CD4-positive, alpha-beta memory T cell (primary cell): ENCODE measurements at regions not wholly inside any gene's neighbourhood (a gene's known extent, or its start where the extent isn't known, plus 50 kb on each side); places are given as distances from the start of the nearest gene placed in this dataset.

Experiments used
- CTCF ChIA-PET: fragments of 350-600 bp; sonication (Branson Sonifier 250); formaldehyde crosslinking; loops from one replicate; lab custom pipeline; 2021; ENCODE audit warnings: inconsistent platforms; ENCODE audit not compliant: partially characterized antibody; lab: Charles Lee
- POLR2A ChIA-PET: fragments of 350-600 bp; sonication (Branson Sonifier 250); formaldehyde crosslinking; loops from one replicate; lab custom pipeline; 2021; ENCODE audit not compliant: partially characterized antibody; lab: Charles Lee
- DNase-seq, 5 donors: peaks; one replicate each; pipeline versions ENCODE4 v3.0.0 to v3.0.0-alpha.2; 2020 to 2022; ENCODE audit warnings: mixed read lengths in 1 of 5
- H3K27ac ChIP-seq: one replicate; pipeline ENCODE4 v1.7.0; 2013; ENCODE audit warnings: low read depth, low read length
- H3K27me3 ChIP-seq: 2 replicates; pipeline ENCODE4 v1.7.0; 2013; ENCODE audit warnings: mild to moderate bottlenecking, low read length, moderate library complexity; ENCODE audit not compliant: insufficient read depth
- H3K36me3 ChIP-seq: 2 replicates; pipeline ENCODE4 v1.7.0; 2013; ENCODE audit warnings: mild to moderate bottlenecking, low read length, moderate library complexity; ENCODE audit not compliant: insufficient read depth
- H3K4me1 ChIP-seq: 2 replicates; pipeline ENCODE4 v1.7.0; 2013; ENCODE audit warnings: mild to moderate bottlenecking, low read length, moderate library complexity; ENCODE audit not compliant: insufficient read depth
- H3K4me3 ChIP-seq, 2 donors: one replicate each; pipeline ENCODE4 v1.7.0; 2013; ENCODE audit warnings: low read length in 2 of 2, mild to moderate bottlenecking in 1 of 2
- H3K9me3 ChIP-seq, 2 donors: one replicate each; pipeline ENCODE4 v1.7.0; 2013; ENCODE audit warnings: low read length in 2 of 2, control low read depth in 1 of 2; ENCODE audit not compliant: control insufficient read depth in 1 of 2
- H3K27ac Mint-ChIP-seq, 7 donors: one replicate each; pipeline ENCODE4 v1.8.0; 2020 to 2021; ENCODE audit warnings: mixed read lengths in 7 of 7, mild to moderate bottlenecking in 6 of 7, inconsistent platforms in 3 of 7, moderate library complexity in 3 of 7
- H3K27me3 Mint-ChIP-seq, 2 donors: one replicate each; pipeline ENCODE4 v1.8.0; 2020 to 2021; ENCODE audit warnings: mixed read lengths in 2 of 2
- H3K36me3 Mint-ChIP-seq, 2 donors: one replicate each; pipeline ENCODE4 v1.8.0; 2020 to 2021; ENCODE audit warnings: mixed read lengths in 2 of 2, inconsistent platforms in 1 of 2, mild to moderate bottlenecking in 1 of 2
- H3K4me1 Mint-ChIP-seq, 4 donors: one replicate each; pipeline ENCODE4 v1.8.0; 2020 to 2021; ENCODE audit warnings: mixed read lengths in 4 of 4, mild to moderate bottlenecking in 1 of 4
- H3K4me3 Mint-ChIP-seq, 8 donors: one replicate each; pipeline ENCODE4 v1.8.0; 2020 to 2021; ENCODE audit warnings: mixed read lengths in 8 of 8, mild to moderate bottlenecking in 7 of 8, moderate library complexity in 6 of 8, inconsistent platforms in 3 of 8
- H3K9me3 Mint-ChIP-seq, 8 donors: one replicate each; pipeline ENCODE4 v1.8.0; 2020 to 2021; ENCODE audit warnings: mixed read lengths in 8 of 8, mild to moderate bottlenecking in 5 of 8, inconsistent platforms in 3 of 8, moderate library complexity in 1 of 8
- intact Hi-C: fragments of 100-400 bp; cut with micrococcal nuclease; formaldehyde crosslinking; loops from one replicate; pipeline ENCODE4 v1.15.1; 2023

DNA sequence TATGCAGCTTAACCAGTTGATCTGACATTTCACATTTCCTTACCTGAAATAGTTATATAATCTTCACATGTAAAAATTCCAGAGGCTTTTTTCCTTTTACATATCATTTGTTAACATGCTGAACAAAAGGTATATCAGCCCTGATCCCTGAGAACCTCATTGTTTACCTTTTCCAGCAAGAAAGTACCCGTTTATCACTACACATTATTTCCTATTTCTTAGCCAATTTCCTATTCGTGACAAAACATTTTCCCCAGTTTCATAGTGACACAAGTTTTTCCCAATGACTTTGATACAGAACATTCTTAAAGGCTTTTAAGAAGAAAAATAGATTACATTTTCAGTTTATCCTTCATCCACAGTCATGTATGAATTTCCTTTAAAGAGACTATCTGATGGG lies 86.6 kb upstream of the DKK2 start:
- POLR2A ChIA-PET: no interaction called here
- Mint-ChIP-seq H3K9me3 (peaks cover 0 to 2% (median 0%) of the 10 kb centered on the region in 8 donors), H3K4me3 (no peak overlapping the region), H3K27ac (no peak overlapping the region), H3K4me1 (no peaks in the 10 kb centered on the region), H3K36me3 (no peaks in the 10 kb centered on the region), H3K27me3 (no peaks in the 10 kb centered on the region)
- Histone ChIP-seq H3K4me1 (no peaks in the 10 kb centered on the region), H3K9me3 (no peaks in the 10 kb centered on the region), H3K36me3 (no peaks in the 10 kb centered on the region), H3K27ac (no peak overlapping the region), H3K27me3 (no peaks in the 10 kb centered on the region), H3K4me3 (no peak overlapping the region)
- CTCF ChIA-PET: no interaction called here
- intact Hi-C loops: no loop called here
- DNase-seq: no peak

DNA sequence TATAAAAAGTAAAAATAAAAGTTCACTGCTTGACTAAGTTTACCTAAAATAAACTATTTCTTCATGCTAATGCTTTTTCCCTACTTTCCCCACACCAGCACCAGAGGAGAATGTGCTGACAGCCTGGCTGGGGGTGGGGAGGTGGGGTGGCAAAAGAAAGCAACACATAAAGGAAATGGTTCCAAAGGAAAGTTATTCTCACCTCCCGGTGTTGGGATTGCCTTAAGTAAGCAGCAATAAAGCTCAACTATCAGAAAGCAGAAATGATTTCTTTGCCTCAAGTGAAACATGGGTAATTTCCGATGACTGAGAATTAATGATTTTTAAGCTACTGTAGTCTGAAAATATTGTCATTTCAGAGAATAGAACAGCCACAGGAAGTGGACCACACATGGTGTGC lies 84.5 kb upstream of the DKK2 start:
- Histone ChIP-seq H3K36me3 (no peaks in the 10 kb centered on the region), H3K27ac (no peak overlapping the region), H3K4me3 (no peak overlapping the region), H3K9me3 (no peaks in the 10 kb centered on the region), H3K4me1 (no peaks in the 10 kb centered on the region), H3K27me3 (no peaks in the 10 kb centered on the region)
- no peaks in the 10 kb centered on the region for H3K27me3 Mint-ChIP-seq
- no peaks in the 10 kb centered on the region for H3K36me3 Mint-ChIP-seq
- CTCF ChIA-PET: no interaction called here
- no peak overlapping the region for H3K27ac Mint-ChIP-seq
- no peaks in the 10 kb centered on the region for H3K4me1 Mint-ChIP-seq
- POLR2A ChIA-PET: no interaction called here
- no peak for DNase-seq
- intact Hi-C loops: no loop called here
- H3K9me3 Mint-ChIP-seq: peaks cover 0 to 2% (median 0%) of the 10 kb centered on the region in 8 donors
- no peak overlapping the region for H3K4me3 Mint-ChIP-seq

DNA sequence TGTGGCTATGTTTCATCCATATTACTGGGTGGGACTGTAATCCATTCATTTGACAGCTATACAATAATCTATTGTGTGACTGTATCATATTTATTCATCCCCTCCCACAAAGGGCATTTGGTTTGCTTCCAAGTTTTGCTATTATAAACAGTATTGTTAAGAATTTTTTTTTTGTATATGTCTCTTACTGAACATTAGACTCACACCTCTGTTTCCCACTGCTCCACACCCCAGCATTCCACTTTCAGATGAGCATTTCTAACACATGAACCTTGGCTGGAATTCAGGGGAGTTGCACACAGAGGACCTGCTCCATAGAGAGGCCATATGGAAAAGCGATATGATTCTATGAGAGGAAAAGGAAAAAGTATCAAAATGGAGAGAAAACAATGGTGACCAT lies 81.6 kb upstream of the DKK2 start:
- no peaks in the 10 kb centered on the region for H3K27me3 ChIP-seq
- H3K27ac ChIP-seq: no peak overlapping the region
- no peak overlapping the region for H3K27ac Mint-ChIP-seq
- H3K4me1 Mint-ChIP-seq: no peaks in the 10 kb centered on the region
- intact Hi-C loops: no loop called here
- H3K36me3 ChIP-seq: no peaks in the 10 kb centered on the region
- H3K9me3 Mint-ChIP-seq: peaks cover 0 to 2% (median 0%) of the 10 kb centered on the region in 8 donors
- DNase-seq: no peak
- H3K9me3 ChIP-seq: no peaks in the 10 kb centered on the region
- no peak overlapping the region for H3K4me3 Mint-ChIP-seq
- no peaks in the 10 kb centered on the region for H3K27me3 Mint-ChIP-seq
- no peak overlapping the region for H3K4me3 ChIP-seq
- no peaks in the 10 kb centered on the region for H3K36me3 Mint-ChIP-seq
- H3K4me1 ChIP-seq: no peaks in the 10 kb centered on the region
- CTCF ChIA-PET: no interaction called here
- POLR2A ChIA-PET: no interaction called here

DNA sequence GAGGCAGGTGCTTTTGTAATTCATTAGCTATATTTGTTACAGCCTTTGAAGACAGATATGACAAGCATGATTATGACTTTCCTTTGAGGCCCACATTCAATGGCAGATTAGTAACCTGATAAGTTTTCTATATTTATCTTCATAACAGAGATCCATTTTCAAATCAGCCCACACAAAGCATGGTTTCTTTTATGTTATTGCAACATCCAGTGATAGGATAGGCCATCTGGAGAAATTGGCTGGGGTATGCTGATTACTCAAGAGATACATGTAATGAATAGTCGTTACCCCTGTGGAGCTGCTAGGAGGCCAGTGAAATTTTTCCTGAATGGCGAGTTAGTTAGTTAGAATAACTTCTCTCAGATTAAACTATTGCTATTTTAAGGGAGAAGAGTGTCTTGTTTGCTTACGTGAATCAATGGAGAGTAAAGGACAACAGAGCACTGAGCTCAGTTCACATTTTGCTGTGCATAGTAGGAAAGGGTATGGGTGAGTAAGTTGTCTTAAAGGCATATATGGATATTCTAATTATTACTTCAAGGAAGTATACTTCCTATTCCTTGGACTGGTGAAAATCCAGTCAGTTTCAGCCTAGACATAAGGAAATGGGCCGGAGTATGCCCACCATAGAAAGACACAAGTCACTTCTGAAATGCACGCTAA lies 79.2 kb upstream of the DKK2 start:
- H3K36me3 ChIP-seq: no peaks in the 10 kb centered on the region
- DNase-seq: no peak
- no peak overlapping the region for H3K27ac ChIP-seq
- H3K4me3 ChIP-seq: no peak overlapping the region
- no peaks in the 10 kb centered on the region for H3K4me1 ChIP-seq
- no peak overlapping the region for H3K27ac Mint-ChIP-seq
- ChIA-PET POLR2A (no interaction called here), CTCF (no interaction called here)
- no peaks in the 10 kb centered on the region for H3K36me3 Mint-ChIP-seq
- H3K9me3 ChIP-seq: no peaks in the 10 kb centered on the region
- H3K27me3 Mint-ChIP-seq: no peaks in the 10 kb centered on the region
- peaks cover 0 to 2% (median under 1%) of the 10 kb centered on the region in 8 donors for H3K9me3 Mint-ChIP-seq
- no peak overlapping the region for H3K4me3 Mint-ChIP-seq
- intact Hi-C loops: no loop called here
- no peaks in the 10 kb centered on the region for H3K4me1 Mint-ChIP-seq
- H3K27me3 ChIP-seq: no peaks in the 10 kb centered on the region

DNA sequence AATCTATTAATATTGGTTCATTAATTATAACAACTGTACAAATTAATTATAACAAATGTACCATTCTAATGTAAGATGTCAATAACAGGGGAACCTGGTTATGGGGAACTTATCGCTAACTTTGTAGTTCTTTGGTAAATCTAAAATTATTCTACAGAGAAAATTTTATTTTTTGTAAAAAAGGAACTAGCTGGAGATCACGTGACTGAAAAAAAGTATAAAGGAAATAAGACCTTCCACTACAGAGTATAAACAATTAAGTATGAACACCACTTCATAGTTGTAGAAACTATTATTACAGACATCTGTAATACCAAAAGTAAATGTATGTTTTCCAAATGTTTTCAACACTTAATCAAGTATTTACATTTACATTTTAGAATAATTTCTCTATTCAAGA lies 77.9 kb upstream of the DKK2 start:
- H3K27ac ChIP-seq: no peak overlapping the region
- H3K9me3 Mint-ChIP-seq: peaks cover 0 to 2% (median under 1%) of the 10 kb centered on the region in 8 donors
- no peaks in the 10 kb centered on the region for H3K27me3 Mint-ChIP-seq
- H3K27me3 ChIP-seq: no peaks in the 10 kb centered on the region
- no peaks in the 10 kb centered on the region for H3K36me3 Mint-ChIP-seq
- H3K4me1 ChIP-seq: no peaks in the 10 kb centered on the region
- H3K36me3 ChIP-seq: no peaks in the 10 kb centered on the region
- no peak overlapping the region for H3K4me3 Mint-ChIP-seq
- H3K9me3 ChIP-seq: no peaks in the 10 kb centered on the region
- no peak overlapping the region for H3K27ac Mint-ChIP-seq
- H3K4me3 ChIP-seq: no peak overlapping the region
- intact Hi-C loops: no loop called here
- DNase-seq: no peak
- H3K4me1 Mint-ChIP-seq: no peaks in the 10 kb centered on the region
- POLR2A ChIA-PET: no interaction called here
- CTCF ChIA-PET: no interaction called here

DNA sequence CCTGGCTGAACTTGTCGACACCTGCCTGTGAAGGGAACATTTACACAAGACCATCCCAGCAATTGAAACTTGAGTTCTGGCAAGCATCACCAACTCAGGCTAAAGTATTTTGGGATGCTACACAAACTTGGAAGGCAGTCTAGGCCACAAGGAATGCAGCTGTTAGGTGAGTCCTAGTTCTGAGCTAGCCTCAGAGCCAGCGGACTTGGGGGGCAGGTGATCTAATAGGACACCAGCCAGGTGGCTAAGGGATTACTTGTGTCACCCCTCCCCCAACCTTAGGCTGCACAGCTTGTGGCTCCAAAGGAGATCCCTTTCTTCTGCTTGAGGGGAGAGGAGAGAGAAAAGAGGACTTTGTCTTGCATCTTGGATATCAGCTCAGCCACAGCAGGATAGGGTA lies 62.3 kb upstream of the DKK2 start:
- Histone ChIP-seq H3K27me3 (no peaks in the 10 kb centered on the region), H3K4me1 (no peaks in the 10 kb centered on the region), H3K36me3 (no peaks in the 10 kb centered on the region), H3K9me3 (no peaks in the 10 kb centered on the region), H3K27ac (no peak overlapping the region), H3K4me3 (no peak overlapping the region)
- H3K36me3 Mint-ChIP-seq: no peaks in the 10 kb centered on the region
- ChIA-PET POLR2A (no interaction called here), CTCF (no interaction called here)
- H3K27ac Mint-ChIP-seq: no peak overlapping the region
- H3K4me1 Mint-ChIP-seq: no peaks in the 10 kb centered on the region
- intact Hi-C loops: no loop called here
- DNase-seq: no peak
- H3K4me3 Mint-ChIP-seq: no peak overlapping the region
- no peaks in the 10 kb centered on the region for H3K27me3 Mint-ChIP-seq
- peaks cover 0 to 5% (median 0%) of the 10 kb centered on the region in 8 donors for H3K9me3 Mint-ChIP-seq

DNA sequence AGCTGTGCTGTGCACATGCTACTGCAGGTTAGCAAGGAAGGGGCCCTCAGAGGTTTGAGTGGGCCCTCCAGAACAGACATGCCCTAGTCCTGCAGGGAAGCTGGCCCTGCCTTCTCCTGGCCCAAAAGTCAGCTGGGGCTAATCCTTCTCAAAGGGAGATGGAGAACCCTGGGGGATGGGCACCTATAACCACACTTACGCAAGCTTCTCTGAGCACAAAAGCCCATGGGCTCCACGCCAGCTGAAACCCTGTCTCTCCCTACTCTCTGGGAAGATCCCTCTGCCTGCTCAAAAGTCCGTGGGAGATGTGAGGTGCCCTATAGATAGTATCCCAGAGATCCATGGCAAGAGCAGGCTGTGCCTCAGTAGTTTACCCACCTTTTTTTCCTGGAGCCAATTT lies 58.9 kb upstream of the DKK2 start:
- Mint-ChIP-seq H3K36me3 (no peaks in the 10 kb centered on the region), H3K27ac (no peak overlapping the region), H3K9me3 (peaks cover 0 to 5% (median 0%) of the 10 kb centered on the region in 8 donors), H3K4me1 (no peaks in the 10 kb centered on the region), H3K27me3 (no peaks in the 10 kb centered on the region), H3K4me3 (no peak overlapping the region)
- ChIA-PET CTCF (no interaction called here), POLR2A (no interaction called here)
- DNase-seq: no peak
- H3K27me3 ChIP-seq: no peaks in the 10 kb centered on the region
- intact Hi-C loops: no loop called here
- no peak overlapping the region for H3K4me3 ChIP-seq
- no peak overlapping the region for H3K27ac ChIP-seq
- no peaks in the 10 kb centered on the region for H3K36me3 ChIP-seq
- no peaks in the 10 kb centered on the region for H3K9me3 ChIP-seq
- H3K4me1 ChIP-seq: no peaks in the 10 kb centered on the region

DNA sequence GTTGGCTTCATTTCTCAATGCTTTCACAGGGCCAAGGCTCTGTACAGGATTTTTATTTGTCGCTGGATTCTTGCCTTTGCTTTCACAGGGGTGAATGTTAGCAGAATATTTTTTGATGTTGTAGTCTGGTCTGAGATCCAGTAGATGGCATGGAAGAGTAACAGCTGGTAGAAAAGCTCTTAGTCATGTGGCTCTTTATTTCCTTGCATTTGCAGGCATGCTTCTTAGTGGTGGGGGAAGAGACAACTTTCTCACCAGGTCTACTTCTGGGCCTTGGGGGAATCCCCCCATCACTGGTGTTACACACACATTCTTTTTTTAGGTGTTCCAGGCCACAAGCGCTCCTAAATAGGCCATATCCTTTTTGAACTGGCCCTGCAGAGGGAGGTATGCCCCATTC lies 58.2 kb upstream of the DKK2 start:
- peak in 4 of 5 donors; percentile 5 to 9 (median 7) for DNase-seq
- Histone ChIP-seq H3K27ac (no peak overlapping the region), H3K9me3 (no peaks in the 10 kb centered on the region), H3K36me3 (no peaks in the 10 kb centered on the region), H3K27me3 (no peaks in the 10 kb centered on the region), H3K4me3 (no peak overlapping the region), H3K4me1 (no peaks in the 10 kb centered on the region)
- no peak overlapping the region for H3K27ac Mint-ChIP-seq
- H3K9me3 Mint-ChIP-seq: peaks cover 0 to 3% (median 0%) of the 10 kb centered on the region in 8 donors
- ChIA-PET POLR2A (no interaction called here), CTCF (no interaction called here)
- H3K4me1 Mint-ChIP-seq: no peaks in the 10 kb centered on the region
- intact Hi-C loops: no loop called here
- no peak overlapping the region for H3K4me3 Mint-ChIP-seq
- no peaks in the 10 kb centered on the region for H3K27me3 Mint-ChIP-seq
- H3K36me3 Mint-ChIP-seq: no peaks in the 10 kb centered on the region
